LNCAP (cell line): ENCODE measurements at regions not wholly inside any gene's neighbourhood (a gene's known extent, or its start where the extent isn't known, plus 50 kb on each side); places are given as distances from the start of the nearest gene placed in this dataset.

Experiments
- CTCF ChIP-seq: fragments of 450-650 bp; IDR thresholded peaks from 2 replicates; pipeline ENCODE4 v1.5.1; 2017; ENCODE audit warnings: mild to moderate bottlenecking

- TF ChIP-seq CTCF, result no peak
Measured at GRCh38 chr6:140228491-140228890, 854.0 kb upstream of the CITED2 start.

- TF ChIP-seq CTCF, result no peak
Measured at GRCh38 chr6:140226637-140227036, 852.2 kb upstream of the CITED2 start.

- TF ChIP-seq CTCF, result no peak
Measured at GRCh38 chr6:140225701-140226436, 851.4 kb upstream of the CITED2 start.

GRCh38 chr6:140217283-140217682 is 842.8 kb upstream of the CITED2 start:
- TF ChIP-seq CTCF, result no peak

GRCh38 chr6:140209775-140210174 is 835.3 kb upstream of the CITED2 start:
- no peak for TF ChIP-seq CTCF

GRCh38 chr6:140208286-140208685 is 833.8 kb upstream of the CITED2 start:
- no peak for TF ChIP-seq CTCF

GRCh38 chr6:140205795-140206593 is 831.5 kb upstream of the CITED2 start:
- TF ChIP-seq CTCF, result no peak
